VCaP (cell line): ENCODE measurements at regions not wholly inside any gene's neighbourhood (a gene's known extent, or its start where the extent isn't known, plus 50 kb on each side); places are given as distances from the start of the nearest gene placed in this dataset.

Experiments used
- H3K27ac ChIP-seq: fragments of 450-650 bp; 2 replicates; pipeline ENCODE4 v1.5.1; 2017
- TF ChIP-seq, protein P1 (sequence below): fragments of 450-650 bp; conservative IDR thresholded peaks from 2 replicates; pipeline ENCODE4 v1.5.1; 2017; ENCODE audit warnings: mild to moderate bottlenecking, moderate library complexity

DNA sequence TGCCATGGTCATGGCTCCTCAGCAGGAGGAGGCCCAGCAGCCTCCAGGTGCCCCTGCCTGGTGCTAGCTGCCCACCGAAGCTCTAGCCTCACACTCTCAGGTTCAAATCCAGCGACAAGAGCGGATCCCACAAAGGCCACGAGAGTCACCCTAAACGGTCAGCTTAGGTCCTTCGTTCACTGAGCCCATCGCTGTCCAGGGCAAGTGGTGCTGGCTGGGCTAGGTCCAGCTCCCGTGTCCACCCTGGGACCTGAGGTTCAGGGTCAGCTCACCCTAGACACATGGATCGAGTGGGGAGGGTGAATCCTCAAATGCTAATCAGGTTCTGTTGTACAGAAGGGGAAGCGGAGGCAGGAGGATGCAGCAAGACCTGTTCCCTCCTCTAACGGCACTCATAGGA is 171.9 kb upstream of the SULF2 start:
- H3K27ac ChIP-seq = no peak overlapping the region
- TF ChIP-seq, protein P1, sequence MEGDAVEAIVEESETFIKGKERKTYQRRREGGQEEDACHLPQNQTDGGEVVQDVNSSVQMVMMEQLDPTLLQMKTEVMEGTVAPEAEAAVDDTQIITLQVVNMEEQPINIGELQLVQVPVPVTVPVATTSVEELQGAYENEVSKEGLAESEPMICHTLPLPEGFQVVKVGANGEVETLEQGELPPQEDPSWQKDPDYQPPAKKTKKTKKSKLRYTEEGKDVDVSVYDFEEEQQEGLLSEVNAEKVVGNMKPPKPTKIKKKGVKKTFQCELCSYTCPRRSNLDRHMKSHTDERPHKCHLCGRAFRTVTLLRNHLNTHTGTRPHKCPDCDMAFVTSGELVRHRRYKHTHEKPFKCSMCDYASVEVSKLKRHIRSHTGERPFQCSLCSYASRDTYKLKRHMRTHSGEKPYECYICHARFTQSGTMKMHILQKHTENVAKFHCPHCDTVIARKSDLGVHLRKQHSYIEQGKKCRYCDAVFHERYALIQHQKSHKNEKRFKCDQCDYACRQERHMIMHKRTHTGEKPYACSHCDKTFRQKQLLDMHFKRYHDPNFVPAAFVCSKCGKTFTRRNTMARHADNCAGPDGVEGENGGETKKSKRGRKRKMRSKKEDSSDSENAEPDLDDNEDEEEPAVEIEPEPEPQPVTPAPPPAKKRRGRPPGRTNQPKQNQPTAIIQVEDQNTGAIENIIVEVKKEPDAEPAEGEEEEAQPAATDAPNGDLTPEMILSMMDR = no peak

DNA sequence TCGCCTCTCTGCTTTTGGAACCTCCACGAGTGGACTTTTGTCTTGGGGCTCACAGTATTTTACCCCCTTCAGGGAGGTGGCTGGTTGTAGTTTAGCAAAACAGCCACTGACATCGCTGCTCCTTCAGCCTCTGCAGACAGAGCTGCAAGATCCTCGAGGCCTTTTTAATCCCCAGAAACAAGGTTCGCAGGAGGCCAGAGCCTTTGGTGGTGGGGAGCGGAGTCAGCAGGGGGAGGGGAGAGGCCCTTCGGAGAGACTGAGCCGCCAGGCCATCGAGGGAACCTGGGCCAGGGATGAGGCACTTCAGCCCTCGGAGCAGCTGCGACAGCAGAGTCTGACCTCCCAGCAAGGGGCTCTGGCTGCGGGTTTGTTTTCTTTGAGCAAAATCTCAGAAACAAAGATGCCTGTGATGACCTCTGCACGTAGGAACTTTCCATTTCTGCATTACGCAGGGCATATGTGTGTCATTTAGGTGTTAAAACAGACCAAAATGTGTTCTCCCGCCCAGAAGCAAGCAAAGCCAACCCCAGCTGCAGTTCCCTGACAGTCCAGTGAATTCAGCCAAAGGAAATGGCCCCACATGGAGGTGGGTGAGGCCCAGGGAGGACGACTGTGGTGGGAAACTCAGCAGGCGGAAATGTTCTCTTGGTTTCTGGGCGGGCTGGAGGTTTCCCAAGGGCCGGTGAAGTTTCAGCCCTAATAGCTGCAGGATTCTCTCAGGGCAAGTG is 171.2 kb upstream of the SULF2 start:
- TF ChIP-seq, protein P1 = no peak
- no peak overlapping the region for H3K27ac ChIP-seq

DNA sequence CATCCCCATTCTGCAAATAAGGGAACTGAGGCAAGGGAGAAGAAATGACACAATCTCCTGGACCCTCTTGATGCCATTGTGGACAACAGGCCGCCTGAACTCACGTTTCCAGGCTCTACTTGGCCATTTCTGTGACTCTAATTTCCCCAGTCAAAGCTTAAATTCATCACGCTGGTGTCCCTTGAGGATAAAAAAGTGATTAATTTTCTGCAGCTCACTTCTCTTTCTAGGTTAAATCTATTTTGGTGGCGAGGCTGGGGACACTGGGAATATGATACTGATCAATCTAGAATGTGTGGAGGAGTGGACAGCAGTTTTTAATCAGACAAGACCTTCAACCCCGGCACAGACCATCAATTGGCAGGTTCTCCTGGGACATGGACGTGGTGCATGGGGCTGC is 168.2 kb upstream of the SULF2 start:
- TF ChIP-seq, protein P1 = no peak
- H3K27ac ChIP-seq = no peak overlapping the region

DNA sequence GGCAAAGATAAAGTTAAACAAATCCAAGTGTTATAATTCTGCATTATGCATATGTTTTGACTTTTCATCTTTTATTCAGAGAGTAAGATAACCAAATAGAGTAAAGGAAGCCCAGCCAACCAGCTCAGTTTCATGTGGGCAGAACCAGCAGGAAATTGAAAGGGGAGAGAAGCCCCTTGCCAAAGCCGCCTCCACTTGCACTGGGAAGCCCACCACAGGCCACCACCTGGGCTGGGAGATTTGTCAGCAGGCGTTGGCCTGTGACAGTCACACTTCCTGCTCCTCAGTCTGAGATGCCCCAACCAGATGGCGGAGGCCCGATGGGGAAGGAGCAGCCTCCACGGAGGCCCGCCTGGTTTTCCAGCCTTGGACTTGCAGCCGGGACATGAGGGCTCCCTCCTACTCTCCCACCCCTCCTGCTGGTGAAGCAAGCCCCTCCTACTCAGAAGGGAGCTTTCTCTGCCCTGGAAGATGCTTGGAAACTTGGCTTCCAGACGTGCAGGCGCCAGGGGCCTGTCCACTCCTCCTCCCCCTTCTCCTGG is 166.8 kb upstream of the SULF2 start:
- no peak overlapping the region for H3K27ac ChIP-seq
- TF ChIP-seq, protein P1 = no peak

DNA sequence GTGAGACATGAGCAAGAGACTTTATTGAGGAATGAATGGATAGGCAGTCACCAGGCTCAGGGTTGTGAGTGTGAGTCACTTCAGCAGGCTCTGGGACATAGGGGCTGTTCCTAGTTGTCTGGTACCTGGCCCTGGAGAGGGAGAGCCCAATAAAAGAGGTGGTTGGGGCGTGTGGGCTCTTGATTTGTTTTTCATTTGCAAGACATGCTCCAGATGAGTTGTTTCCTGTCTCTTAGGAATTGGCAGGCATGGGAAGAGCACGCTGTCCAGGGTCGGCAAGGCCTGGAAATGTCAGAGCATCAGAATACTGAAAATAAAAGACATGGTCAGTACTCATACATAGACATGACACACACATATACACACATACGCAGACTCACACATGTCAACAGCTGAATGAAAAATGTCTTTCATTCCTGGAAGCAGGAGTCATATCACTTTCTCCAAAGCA is 166.3 kb upstream of the SULF2 start:
- TF ChIP-seq, protein P1 = no peak
- no peak overlapping the region for H3K27ac ChIP-seq

DNA sequence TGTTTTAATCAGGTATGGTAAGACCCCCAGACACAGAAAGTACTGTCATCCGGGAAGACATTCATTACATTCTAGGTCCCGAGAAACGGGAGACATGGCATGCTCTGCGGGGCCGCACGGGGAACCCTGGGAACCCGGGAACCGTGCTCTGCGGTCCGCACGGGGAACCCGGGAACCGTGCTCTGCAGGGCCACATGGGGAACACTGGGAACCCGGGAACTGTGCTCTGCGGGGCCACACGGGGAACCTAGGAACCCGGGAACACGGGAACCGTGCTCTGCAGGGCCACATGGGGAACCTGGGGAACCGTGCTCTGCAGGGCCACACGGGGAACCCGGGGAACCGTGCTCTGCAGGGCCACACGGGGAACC is 165.6 kb upstream of the SULF2 start:
- TF ChIP-seq, protein P1 = no peak
- no peak overlapping the region for H3K27ac ChIP-seq

DNA sequence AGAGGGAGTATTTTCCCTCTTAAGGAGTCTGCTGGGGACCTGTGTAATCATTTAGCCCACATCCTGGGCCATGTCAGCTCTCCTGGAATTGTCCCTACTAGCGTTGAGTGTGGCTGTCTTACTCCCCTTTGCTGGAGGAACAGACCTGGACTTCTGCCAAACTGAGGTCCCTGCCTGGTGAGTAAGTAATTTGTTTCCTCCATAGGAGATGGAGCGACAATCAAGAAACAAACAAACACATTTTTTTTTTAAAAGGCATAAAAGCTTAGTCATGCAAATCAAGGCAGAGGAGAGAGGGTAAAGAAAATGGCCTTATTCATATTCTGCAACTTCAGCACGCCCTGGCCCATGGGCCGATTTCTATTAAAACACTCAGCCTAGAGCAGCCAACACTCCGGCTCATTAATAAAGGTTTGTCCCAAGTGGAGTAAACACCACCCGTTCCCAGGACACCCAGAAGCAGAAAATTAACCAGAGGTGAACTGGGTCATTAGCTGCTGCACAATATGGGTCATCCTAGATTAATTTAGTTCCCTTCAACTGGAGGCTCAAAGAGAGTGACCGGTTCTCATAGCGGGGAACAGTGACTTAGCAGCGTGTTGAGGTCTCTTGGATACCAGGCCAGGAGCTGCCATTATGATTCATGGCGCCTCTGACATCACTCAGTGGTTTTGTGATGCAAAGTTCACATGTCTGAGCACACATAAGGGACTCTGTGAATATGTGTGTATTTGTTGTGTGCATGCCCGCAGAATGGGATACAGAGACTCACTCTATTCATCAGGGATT is 165.0 kb upstream of the SULF2 start:
- TF ChIP-seq, protein P1 = no peak
- no peak overlapping the region for H3K27ac ChIP-seq
